ENCODE measurements at regions not wholly inside any gene's neighbourhood (a gene's known extent, or its start where the extent isn't known, plus 50 kb on each side); places are given as distances from the start of the nearest gene placed in this dataset.
"Not testable (repeated sequence)": the region's sequence is repeated elsewhere in the genome, so short reads cannot be mapped to it uniquely, and the experiment has no call there.

GRCh38 chr15:88965097-88965496, 51.9 kb upstream of the MFGE8 start:
- ATAC-seq; H3K27ac Mint-ChIP-seq; POLR2A ChIA-PET; H3K27me3 Mint-ChIP-seq; DNase-seq; H3K36me3 Mint-ChIP-seq (ENCODE audit: low read depth); H3K4me3 Mint-ChIP-seq; H3K4me1 Mint-ChIP-seq (ENCODE audit: low read depth); intact Hi-C loops (cut with micrococcal nuclease): not testable (repeated sequence)
- peaks cover 17% of the 10 kb centered on the region for H3K9me3 Mint-ChIP-seq
- CTCF ChIA-PET, result interaction anchor here (1.3 kb wide), 1 partner anchor 60 kb away, joined by 3 read pairs; no protein-coding TSS in a partner anchor

- H3K4me3 Mint-ChIP-seq, result no peak overlapping the region
- ChIA-PET POLR2A (no interaction called here), CTCF (no interaction called here)
- H3K27ac Mint-ChIP-seq, result no peak overlapping the region
- H3K36me3 Mint-ChIP-seq (ENCODE audit: low read depth), result peaks cover 3% of the 10 kb centered on the region
- no peaks in the 10 kb centered on the region for H3K4me1 Mint-ChIP-seq (ENCODE audit: low read depth)
- DNase-seq (no peak), ATAC-seq (no peak)
- peaks cover 20% of the 10 kb centered on the region for H3K9me3 Mint-ChIP-seq
- TF ChIP-seq CTCF (IDR thresholded peaks at IDR 0.05), result no peak
- H3K27me3 Mint-ChIP-seq, result peaks cover 10% of the 10 kb centered on the region
- intact Hi-C loops (cut with micrococcal nuclease), result no loop called here
These were observed 57.1 kb upstream of the MFGE8 start for GRCh38 chr15:88970232-88970631.

GRCh38 chr15:88974392-88974791, 61.2 kb upstream of the MFGE8 start:
- Mint-ChIP-seq H3K36me3 (ENCODE audit: low read depth) (peaks cover 2% of the 10 kb centered on the region), H3K4me1 (ENCODE audit: low read depth) (no peaks in the 10 kb centered on the region), H3K27me3 (peaks cover 10% of the 10 kb centered on the region), H3K27ac (no peak overlapping the region), H3K4me3 (no peak overlapping the region), H3K9me3 (peaks cover 7% of the 10 kb centered on the region)
- TF ChIP-seq CTCF (IDR thresholded peaks at IDR 0.05), result no peak
- no peak for ATAC-seq
- intact Hi-C loops (cut with micrococcal nuclease), result no loop called here
- ChIA-PET CTCF (no interaction called here), POLR2A (interaction anchor here (0.5 kb wide), 1 partner anchor 39 kb away, joined by 3 read pairs; no protein-coding TSS in a partner anchor)
- no peak for DNase-seq

- DNase-seq, result no peak
- ChIA-PET POLR2A (no interaction called here), CTCF (no interaction called here)
- peaks cover 5% of the 10 kb centered on the region for H3K9me3 Mint-ChIP-seq
- peaks cover 10% of the 10 kb centered on the region for H3K27me3 Mint-ChIP-seq
- no peaks in the 10 kb centered on the region for H3K4me1 Mint-ChIP-seq (ENCODE audit: low read depth)
- TF ChIP-seq CTCF (IDR thresholded peaks at IDR 0.05), result no peak
- no peak for ATAC-seq
- H3K36me3 Mint-ChIP-seq (ENCODE audit: low read depth), result no peaks in the 10 kb centered on the region
- no peak overlapping the region for H3K4me3 Mint-ChIP-seq
- intact Hi-C loops (cut with micrococcal nuclease), result no loop called here
- H3K27ac Mint-ChIP-seq, result no peak overlapping the region
These were observed 62.7 kb upstream of the MFGE8 start for GRCh38 chr15:88975891-88976290.

- no peaks in the 10 kb centered on the region for H3K4me1 Mint-ChIP-seq (ENCODE audit: low read depth)
- H3K27me3 Mint-ChIP-seq, result peaks cover 6% of the 10 kb centered on the region
- peaks cover 2% of the 10 kb centered on the region for H3K9me3 Mint-ChIP-seq
- H3K4me3 Mint-ChIP-seq, result no peak overlapping the region
- no peak for DNase-seq
- ChIA-PET POLR2A (no interaction called here), CTCF (no interaction called here)
- H3K27ac Mint-ChIP-seq, result no peak overlapping the region
- no peaks in the 10 kb centered on the region for H3K36me3 Mint-ChIP-seq (ENCODE audit: low read depth)
- no peak for TF ChIP-seq CTCF (IDR thresholded peaks at IDR 0.05)
- ATAC-seq, result no peak
- intact Hi-C loops (cut with micrococcal nuclease), result no loop called here
These were observed 63.5 kb upstream of the MFGE8 start for GRCh38 chr15:88976656-88977055.

- H3K4me1 Mint-ChIP-seq (ENCODE audit: low read depth), result no peaks in the 10 kb centered on the region
- DNase-seq (no peak), ATAC-seq (no peak)
- no peaks in the 10 kb centered on the region for H3K9me3 Mint-ChIP-seq
- no peak for TF ChIP-seq CTCF (IDR thresholded peaks at IDR 0.05)
- no peaks in the 10 kb centered on the region for H3K27me3 Mint-ChIP-seq
- no peaks in the 10 kb centered on the region for H3K36me3 Mint-ChIP-seq (ENCODE audit: low read depth)
- ChIA-PET POLR2A (no interaction called here), CTCF (no interaction called here)
- no peak overlapping the region for H3K4me3 Mint-ChIP-seq
- intact Hi-C loops (cut with micrococcal nuclease), result no loop called here
- H3K27ac Mint-ChIP-seq, result no peak overlapping the region
These were observed 66.5 kb upstream of the MFGE8 start for GRCh38 chr15:88979674-88980073.
